ENCODE measurements at regions not wholly inside any gene's neighbourhood (a gene's known extent, or its start where the extent isn't known, plus 50 kb on each side); places are given as distances from the start of the nearest gene placed in this dataset.
A peak's percentile ranks its signal among the peaks of the same experiment; 100 is the strongest.
"Not testable (repeated sequence)": the region's sequence is repeated elsewhere in the genome, so short reads cannot be mapped to it uniquely, and the experiment has no call there.

- peaks cover 22% of the 10 kb centered on the region for H3K4me1 Mint-ChIP-seq
- peaks cover 55% of the 10 kb centered on the region for H3K27me3 Mint-ChIP-seq
- ATAC-seq = no peak
Observed at GRCh38 chr12:67068204-67068731, 200.9 kb upstream of the CAND1 start.

GRCh38 chr12:67068761-67069450, 200.3 kb upstream of the CAND1 start:
- Mint-ChIP-seq H3K27ac (no peak overlapping the region), H3K4me3 (peak overlapping the region; percentile 94), H3K9me3 (no peaks in the 10 kb centered on the region), H3K36me3 (no peaks in the 10 kb centered on the region), H3K27me3 (peaks cover 55% of the 10 kb centered on the region), H3K4me1 (peaks cover 22% of the 10 kb centered on the region)
- peak; percentile 62 for ATAC-seq

More at GRCh38 chr12:67068204-67068731, 200.9 kb upstream of the CAND1 start:
- Mint-ChIP-seq H3K36me3 (no peaks in the 10 kb centered on the region), H3K9me3 (no peaks in the 10 kb centered on the region), H3K4me3 (peak overlapping the region; percentile 63), H3K27ac (no peak overlapping the region)

- no peak overlapping the region for H3K27ac Mint-ChIP-seq
- ATAC-seq = peak; percentile 69
- H3K36me3 Mint-ChIP-seq = no peaks in the 10 kb centered on the region
- H3K4me3 Mint-ChIP-seq = peak overlapping the region; percentile 83
- peaks cover 22% of the 10 kb centered on the region for H3K4me1 Mint-ChIP-seq
- peaks cover 59% of the 10 kb centered on the region for H3K27me3 Mint-ChIP-seq
- no peaks in the 10 kb centered on the region for H3K9me3 Mint-ChIP-seq
Observed at GRCh38 chr12:67069451-67070306, 199.5 kb upstream of the CAND1 start.

GRCh38 chr12:67070307-67070600, 198.9 kb upstream of the CAND1 start:
- peaks cover 22% of the 10 kb centered on the region for H3K4me1 Mint-ChIP-seq
- H3K27me3 Mint-ChIP-seq = peaks cover 65% of the 10 kb centered on the region
- H3K36me3 Mint-ChIP-seq = no peaks in the 10 kb centered on the region
- H3K4me3 Mint-ChIP-seq = peak overlapping the region; percentile 83
- H3K9me3 Mint-ChIP-seq = no peaks in the 10 kb centered on the region
- no peak overlapping the region for H3K27ac Mint-ChIP-seq
- no peak for ATAC-seq

- Mint-ChIP-seq H3K27ac (no peak overlapping the region), H3K9me3 (no peaks in the 10 kb centered on the region), H3K4me1 (peaks cover 22% of the 10 kb centered on the region), H3K27me3 (peaks cover 68% of the 10 kb centered on the region), H3K36me3 (no peaks in the 10 kb centered on the region), H3K4me3 (no peak overlapping the region)
- no peak for ATAC-seq
Observed at GRCh38 chr12:67070604-67071003, 198.6 kb upstream of the CAND1 start.

GRCh38 chr12:67072281-67072680, 196.9 kb upstream of the CAND1 start:
- H3K27me3 Mint-ChIP-seq = peaks cover 73% of the 10 kb centered on the region
- peaks cover 22% of the 10 kb centered on the region for H3K4me1 Mint-ChIP-seq
- not testable (repeated sequence) for H3K9me3 Mint-ChIP-seq, ATAC-seq, H3K4me3 Mint-ChIP-seq, H3K27ac Mint-ChIP-seq, H3K36me3 Mint-ChIP-seq

GRCh38 chr12:67073336-67073735, 195.8 kb upstream of the CAND1 start:
- H3K4me1 Mint-ChIP-seq = peaks cover 16% of the 10 kb centered on the region
- H3K36me3 Mint-ChIP-seq = no peaks in the 10 kb centered on the region
- no peak for ATAC-seq
- H3K27ac Mint-ChIP-seq = no peak overlapping the region
- peaks cover 62% of the 10 kb centered on the region for H3K27me3 Mint-ChIP-seq
- H3K9me3 Mint-ChIP-seq = no peaks in the 10 kb centered on the region
- no peak overlapping the region for H3K4me3 Mint-ChIP-seq

- ATAC-seq = no peak
- no peaks in the 10 kb centered on the region for H3K36me3 Mint-ChIP-seq
- no peak overlapping the region for H3K27ac Mint-ChIP-seq
- peaks cover 8% of the 10 kb centered on the region for H3K4me1 Mint-ChIP-seq
- peaks cover 55% of the 10 kb centered on the region for H3K27me3 Mint-ChIP-seq
- no peaks in the 10 kb centered on the region for H3K9me3 Mint-ChIP-seq
- H3K4me3 Mint-ChIP-seq = no peak overlapping the region
Observed at GRCh38 chr12:67074072-67074471, 195.1 kb upstream of the CAND1 start.

- no peaks in the 10 kb centered on the region for H3K36me3 Mint-ChIP-seq
- H3K4me3 Mint-ChIP-seq = no peak overlapping the region
- no peak overlapping the region for H3K27ac Mint-ChIP-seq
- no peaks in the 10 kb centered on the region for H3K9me3 Mint-ChIP-seq
- peaks cover 28% of the 10 kb centered on the region for H3K27me3 Mint-ChIP-seq
- no peak for ATAC-seq
- no peaks in the 10 kb centered on the region for H3K4me1 Mint-ChIP-seq
Observed at GRCh38 chr12:67077617-67078016, 191.5 kb upstream of the CAND1 start.

GRCh38 chr12:67078957-67079356, 190.2 kb upstream of the CAND1 start:
- H3K4me3 Mint-ChIP-seq = no peak overlapping the region
- no peak for ATAC-seq
- no peaks in the 10 kb centered on the region for H3K36me3 Mint-ChIP-seq
- no peaks in the 10 kb centered on the region for H3K4me1 Mint-ChIP-seq
- H3K27me3 Mint-ChIP-seq = peaks cover 42% of the 10 kb centered on the region
- H3K9me3 Mint-ChIP-seq = no peaks in the 10 kb centered on the region
- H3K27ac Mint-ChIP-seq = no peak overlapping the region

GRCh38 chr12:67080637-67081036, 188.5 kb upstream of the CAND1 start:
- H3K4me3 Mint-ChIP-seq = no peak overlapping the region
- ATAC-seq = no peak
- H3K4me1 Mint-ChIP-seq = no peaks in the 10 kb centered on the region
- H3K9me3 Mint-ChIP-seq = no peaks in the 10 kb centered on the region
- peaks cover 36% of the 10 kb centered on the region for H3K27me3 Mint-ChIP-seq
- no peaks in the 10 kb centered on the region for H3K36me3 Mint-ChIP-seq
- H3K27ac Mint-ChIP-seq = no peak overlapping the region

- Mint-ChIP-seq H3K4me1 (no peaks in the 10 kb centered on the region), H3K36me3 (no peaks in the 10 kb centered on the region), H3K4me3 (no peak overlapping the region), H3K9me3 (no peaks in the 10 kb centered on the region), H3K27me3 (peaks cover 25% of the 10 kb centered on the region), H3K27ac (no peak overlapping the region)
- no peak for ATAC-seq
Observed at GRCh38 chr12:67082221-67082620, 186.9 kb upstream of the CAND1 start.

GRCh38 chr12:67085699-67086098, 183.5 kb upstream of the CAND1 start:
- no peaks in the 10 kb centered on the region for H3K4me1 Mint-ChIP-seq
- no peaks in the 10 kb centered on the region for H3K36me3 Mint-ChIP-seq
- no peak for ATAC-seq
- H3K4me3 Mint-ChIP-seq = no peak overlapping the region
- no peaks in the 10 kb centered on the region for H3K9me3 Mint-ChIP-seq
- H3K27ac Mint-ChIP-seq = no peak overlapping the region
- H3K27me3 Mint-ChIP-seq = peaks cover 39% of the 10 kb centered on the region

GRCh38 chr12:67086116-67086515, 183.0 kb upstream of the CAND1 start:
- Mint-ChIP-seq H3K27ac (no peak overlapping the region), H3K4me3 (no peak overlapping the region), H3K4me1 (no peaks in the 10 kb centered on the region), H3K9me3 (no peaks in the 10 kb centered on the region), H3K36me3 (no peaks in the 10 kb centered on the region), H3K27me3 (peaks cover 39% of the 10 kb centered on the region)
- no peak for ATAC-seq

GRCh38 chr12:67088401-67089118, 180.6 kb upstream of the CAND1 start:
- H3K4me3 Mint-ChIP-seq = no peak overlapping the region
- peaks cover 30% of the 10 kb centered on the region for H3K27me3 Mint-ChIP-seq
- no peak for ATAC-seq
- peaks cover 4% of the 10 kb centered on the region for H3K9me3 Mint-ChIP-seq
- H3K36me3 Mint-ChIP-seq = no peaks in the 10 kb centered on the region
- H3K27ac Mint-ChIP-seq = no peak overlapping the region
- no peaks in the 10 kb centered on the region for H3K4me1 Mint-ChIP-seq

Measured in stimulated activated memory B cell treated with anti-CD40 and anti-IgM and Interleukin-4, amounts not matched to agents 10 μg/mL and 1 μg/mL and 100 μg/mL, for 72 hours (primary cell).